ENCODE measurements at regions not wholly inside any gene's neighbourhood (a gene's known extent, or its start where the extent isn't known, plus 50 kb on each side); places are given as distances from the start of the nearest gene placed in this dataset.

- TF ChIP-seq CTCF (conservative IDR thresholded peaks at IDR 0.05; ENCODE audit: low read length) (no peak), EZH2phosphoT487 (IDR thresholded peaks at IDR 0.05; ENCODE audit: borderline replicate concordance, low read depth, low read length) (no peak)
These were observed 209.9 kb upstream of the DMRT1 start for GRCh38 chr9:631596-631995.

Measured in OCI-LY7 (cell line).